Spinal cord (tissue), 9 donors: ENCODE measurements at regions not wholly inside any gene's neighbourhood (a gene's known extent, or its start where the extent isn't known, plus 50 kb on each side); places are given as distances from the start of the nearest gene placed in this dataset.

Experiments used
- DNase-seq, 6 donors: peaks; one replicate each; pipeline versions ENCODE4 v3.0.0 to v3.0.0-alpha.2; 2013 to 2015; ENCODE audit warnings: low spot score in 6 of 6, low read depth in 4 of 6
- H3K27ac ChIP-seq: one replicate; pipeline ENCODE4 v1.5.1; 2013; ENCODE audit warnings: low read depth, low read length, control low read depth
- H3K27me3 ChIP-seq: one replicate; pipeline ENCODE4 v1.6.1; 2013; ENCODE audit warnings: low read length; ENCODE audit not compliant: control insufficient read depth, insufficient read depth
- H3K36me3 ChIP-seq: one replicate; pipeline ENCODE4 v1.6.1; 2013; ENCODE audit warnings: low read length; ENCODE audit not compliant: control insufficient read depth, insufficient read depth
- H3K4me1 ChIP-seq: one replicate; pipeline ENCODE4 v1.6.1; 2013; ENCODE audit warnings: low read length; ENCODE audit not compliant: control insufficient read depth, insufficient read depth
- H3K4me3 ChIP-seq: one replicate; pipeline ENCODE4 v1.5.1; 2013; ENCODE audit warnings: low read depth, low read length, control low read depth
- H3K9me3 ChIP-seq: one replicate; pipeline ENCODE4 v1.6.1; 2013; ENCODE audit warnings: low read length; ENCODE audit not compliant: control insufficient read depth, insufficient read depth
- WGBS: methylation state at CpG from one replicate; pipeline ENCODE4 v1.1.5; 2013; ENCODE audit warnings: missing lambda C conversion rate; ENCODE audit not compliant: insufficient coverage; 5-methylcytosine and 5-hydroxymethylcytosine counted together
- donor health status: healthy.

- Histone ChIP-seq H3K4me3 (no peak overlapping the region), H3K36me3 (no peaks in the 10 kb centered on the region), H3K9me3 (peaks cover 1% of the 10 kb centered on the region), H3K4me1 (peaks cover 13% of the 10 kb centered on the region), H3K27ac (no peak overlapping the region), H3K27me3 (no peaks in the 10 kb centered on the region)
- peak in 1 of 6 donors; percentile 61 for DNase-seq
- WGBS = 47% methylated on average over 15 of the region's 15 CpGs
These were observed 843.0 kb downstream of the TBC1D22A start for GRCh38 chr22:47605441-47605840.

DNA sequence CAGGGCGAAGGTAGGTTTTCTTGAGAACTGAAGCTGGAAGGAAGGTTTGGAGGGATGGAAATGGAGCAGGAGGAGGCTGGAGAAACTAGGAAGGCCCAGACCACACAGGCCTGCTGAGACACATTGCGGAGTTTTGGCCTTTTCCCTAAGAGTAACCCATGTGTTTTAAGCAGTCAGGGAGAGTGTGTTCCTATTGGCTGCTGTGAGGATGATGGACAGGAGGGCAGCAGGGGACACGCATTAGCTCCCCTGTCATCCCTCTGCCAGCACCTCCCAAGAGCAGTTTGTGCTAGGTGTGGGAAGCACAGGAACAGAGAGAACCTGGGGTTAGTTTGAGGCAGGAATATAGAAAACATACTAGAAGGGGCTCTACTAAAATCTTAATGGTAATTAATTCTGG is 842.1 kb downstream of the TBC1D22A start:
- no peak overlapping the region for H3K27ac ChIP-seq
- no peak for DNase-seq
- 97% methylated on average over 2 of the region's 3 CpGs for WGBS
- peaks cover 1% of the 10 kb centered on the region for H3K9me3 ChIP-seq
- no peaks in the 10 kb centered on the region for H3K36me3 ChIP-seq
- H3K4me1 ChIP-seq = peaks cover 17% of the 10 kb centered on the region
- H3K27me3 ChIP-seq = no peaks in the 10 kb centered on the region
- no peak overlapping the region for H3K4me3 ChIP-seq

DNA sequence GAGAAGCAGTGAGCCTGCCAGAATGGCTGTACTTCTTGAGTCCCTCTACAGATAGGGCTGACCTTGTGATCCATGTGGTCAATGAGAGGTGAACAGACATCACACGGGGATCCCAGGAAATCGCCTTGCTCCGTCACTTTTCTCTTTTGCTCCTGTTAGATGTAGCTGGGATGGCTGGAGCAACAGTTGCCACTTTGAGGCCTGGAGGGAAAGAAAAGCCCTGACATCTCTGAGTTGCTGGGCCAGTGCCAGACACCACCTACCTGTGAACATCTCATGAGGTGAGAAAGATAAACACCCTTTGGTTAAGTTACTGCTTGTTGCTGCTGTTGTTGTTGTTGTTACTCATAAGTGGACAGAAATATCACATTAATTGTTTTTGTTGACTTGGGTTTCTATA is 840.3 kb downstream of the TBC1D22A start:
- peaks cover 18% of the 10 kb centered on the region for H3K4me1 ChIP-seq
- no peaks in the 10 kb centered on the region for H3K27me3 ChIP-seq
- peaks cover 1% of the 10 kb centered on the region for H3K9me3 ChIP-seq
- no peak overlapping the region for H3K27ac ChIP-seq
- 90% methylated on average over 2 of the region's 3 CpGs for WGBS
- H3K4me3 ChIP-seq = no peak overlapping the region
- DNase-seq = no peak
- H3K36me3 ChIP-seq = no peaks in the 10 kb centered on the region

GRCh38 chr22:47601666-47602065 is 839.2 kb downstream of the TBC1D22A start:
- no peak overlapping the region for H3K4me3 ChIP-seq
- peaks cover 18% of the 10 kb centered on the region for H3K4me1 ChIP-seq
- H3K27ac ChIP-seq = no peak overlapping the region
- WGBS = 92% methylated on average over 7 of the region's 10 CpGs
- H3K9me3 ChIP-seq = peaks cover 1% of the 10 kb centered on the region
- no peaks in the 10 kb centered on the region for H3K27me3 ChIP-seq
- H3K36me3 ChIP-seq = no peaks in the 10 kb centered on the region
- DNase-seq = no peak

DNA sequence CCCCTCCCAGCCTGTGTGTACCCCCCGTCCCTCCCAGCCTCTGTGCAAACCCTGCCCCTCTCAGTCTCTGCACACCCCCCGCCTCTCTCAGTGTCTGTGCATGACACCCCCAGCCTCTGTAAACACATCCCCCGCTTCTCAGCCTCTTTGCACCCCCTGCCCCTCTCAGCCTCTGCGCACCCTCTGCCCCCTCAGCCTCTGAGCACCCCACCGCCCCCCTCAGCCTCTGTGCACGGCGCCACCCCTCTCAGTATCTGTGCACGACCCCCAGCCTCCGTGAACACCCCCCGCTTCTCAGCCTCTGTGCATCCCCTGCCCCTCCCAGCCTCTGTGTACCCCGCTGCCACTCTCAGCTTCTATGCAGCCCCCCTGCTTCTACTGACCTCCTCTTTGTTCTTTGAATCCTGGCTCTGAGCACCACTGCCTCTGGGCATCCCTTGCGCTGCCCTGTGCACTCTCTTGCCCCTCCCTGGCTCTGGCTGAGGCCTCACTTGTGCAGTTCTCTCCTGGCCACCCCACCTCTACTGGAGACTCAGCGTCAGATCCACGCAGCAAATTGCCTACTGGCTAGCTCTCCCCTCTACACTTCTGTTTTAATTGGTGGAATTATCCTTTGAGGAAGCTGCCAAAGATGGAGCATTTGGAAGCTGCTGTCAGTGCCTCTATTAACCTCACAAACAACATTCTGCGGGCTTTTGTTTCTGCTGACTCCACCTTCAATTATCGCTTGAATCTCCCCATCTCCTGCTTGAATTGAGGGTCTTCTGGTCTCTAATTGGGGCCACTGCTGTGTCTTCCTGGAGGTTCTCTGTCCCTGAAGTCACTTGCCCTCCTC is 838.6 kb downstream of the TBC1D22A start:
- Histone ChIP-seq H3K36me3 (no peaks in the 10 kb centered on the region), H3K4me1 (peaks cover 14% of the 10 kb centered on the region), H3K9me3 (peaks cover 1% of the 10 kb centered on the region), H3K27ac (no peak overlapping the region), H3K27me3 (no peaks in the 10 kb centered on the region), H3K4me3 (no peak overlapping the region)
- DNase-seq = peak in 1 of 6 donors; percentile 41
- 81% methylated on average over 9 of the region's 16 CpGs for WGBS

DNA sequence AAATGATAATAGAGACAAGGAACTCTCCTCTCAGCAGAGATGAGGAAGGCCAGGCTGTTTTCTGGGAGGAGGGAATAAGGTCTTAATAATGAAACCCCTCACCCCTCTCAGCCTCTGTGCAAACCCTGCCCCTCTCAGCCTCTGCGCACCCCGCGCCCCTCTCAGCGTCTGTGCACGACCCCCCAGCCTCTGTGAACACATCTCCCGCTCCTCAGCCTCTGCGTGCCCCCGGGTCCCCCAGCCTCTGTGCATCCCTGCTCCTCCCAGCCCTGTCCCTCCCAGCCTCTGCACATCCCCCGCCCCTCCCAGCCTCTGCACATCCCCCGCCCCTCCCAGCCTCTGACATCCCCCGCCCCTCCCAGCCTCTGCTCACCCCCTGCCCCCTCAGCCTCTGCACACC is 837.8 kb downstream of the TBC1D22A start:
- Histone ChIP-seq H3K27me3 (no peaks in the 10 kb centered on the region), H3K36me3 (no peaks in the 10 kb centered on the region), H3K9me3 (peaks cover 1% of the 10 kb centered on the region), H3K27ac (no peak overlapping the region), H3K4me3 (no peak overlapping the region), H3K4me1 (peaks cover 6% of the 10 kb centered on the region)
- no peak for DNase-seq
- 77% methylated on average over 5 of the region's 11 CpGs for WGBS

DNA sequence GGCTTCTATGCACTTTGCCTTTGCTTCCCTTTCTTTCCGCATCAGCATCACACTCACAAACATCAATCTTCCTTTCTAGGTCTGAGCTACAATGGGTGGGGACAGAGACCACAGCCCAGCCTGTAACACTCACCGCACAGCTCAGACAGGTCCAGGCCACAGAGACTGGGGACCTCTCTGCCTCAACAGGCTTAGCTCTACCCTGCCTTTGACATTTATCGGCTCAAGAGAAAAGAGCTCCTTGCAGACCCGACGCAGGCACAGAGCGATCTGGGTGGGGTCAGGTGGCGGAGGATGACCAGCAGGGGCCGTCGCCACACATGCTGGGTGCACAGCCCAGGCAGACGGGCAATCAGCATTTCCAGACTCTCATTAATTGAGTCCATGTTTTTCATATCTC is 837.3 kb downstream of the TBC1D22A start:
- Histone ChIP-seq H3K4me3 (no peak overlapping the region), H3K36me3 (no peaks in the 10 kb centered on the region), H3K27me3 (no peaks in the 10 kb centered on the region), H3K4me1 (peaks cover 5% of the 10 kb centered on the region), H3K27ac (no peak overlapping the region), H3K9me3 (peaks cover 1% of the 10 kb centered on the region)
- no peak for DNase-seq
- 58% methylated on average over 10 of the region's 10 CpGs for WGBS

DNA sequence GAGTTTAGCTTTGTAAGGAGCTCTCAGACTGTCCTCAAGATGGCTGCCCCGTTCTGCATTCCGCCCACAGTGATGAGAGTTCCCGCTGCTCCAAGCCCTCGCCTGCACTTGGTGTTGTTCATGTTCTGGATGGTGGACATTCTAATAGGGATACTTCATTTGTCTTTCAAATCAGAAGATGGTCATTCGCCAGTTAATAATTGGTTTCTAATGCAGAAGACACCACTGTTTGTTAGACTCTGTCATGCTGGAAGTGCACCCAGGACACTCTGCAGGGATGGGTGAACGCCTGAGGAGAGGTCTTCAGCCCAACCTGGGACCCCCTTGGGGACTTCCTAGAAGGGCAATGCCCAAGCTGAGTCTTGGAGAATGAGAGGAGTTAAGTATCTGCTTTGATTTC is 836.4 kb downstream of the TBC1D22A start:
- Histone ChIP-seq H3K27me3 (no peaks in the 10 kb centered on the region), H3K9me3 (peaks cover 1% of the 10 kb centered on the region), H3K4me3 (no peak overlapping the region), H3K4me1 (peaks cover 5% of the 10 kb centered on the region), H3K27ac (no peak overlapping the region), H3K36me3 (no peaks in the 10 kb centered on the region)
- WGBS = 93% methylated on average over 5 of the region's 6 CpGs
- no peak for DNase-seq

- Histone ChIP-seq H3K27me3 (no peaks in the 10 kb centered on the region), H3K4me1 (peaks cover 5% of the 10 kb centered on the region), H3K9me3 (no peaks in the 10 kb centered on the region), H3K4me3 (no peak overlapping the region), H3K36me3 (no peaks in the 10 kb centered on the region), H3K27ac (no peak overlapping the region)
- 72% methylated on average over 9 of the region's 9 CpGs for WGBS
- DNase-seq = no peak
These were observed 834.6 kb downstream of the TBC1D22A start for GRCh38 chr22:47597041-47597440.

DNA sequence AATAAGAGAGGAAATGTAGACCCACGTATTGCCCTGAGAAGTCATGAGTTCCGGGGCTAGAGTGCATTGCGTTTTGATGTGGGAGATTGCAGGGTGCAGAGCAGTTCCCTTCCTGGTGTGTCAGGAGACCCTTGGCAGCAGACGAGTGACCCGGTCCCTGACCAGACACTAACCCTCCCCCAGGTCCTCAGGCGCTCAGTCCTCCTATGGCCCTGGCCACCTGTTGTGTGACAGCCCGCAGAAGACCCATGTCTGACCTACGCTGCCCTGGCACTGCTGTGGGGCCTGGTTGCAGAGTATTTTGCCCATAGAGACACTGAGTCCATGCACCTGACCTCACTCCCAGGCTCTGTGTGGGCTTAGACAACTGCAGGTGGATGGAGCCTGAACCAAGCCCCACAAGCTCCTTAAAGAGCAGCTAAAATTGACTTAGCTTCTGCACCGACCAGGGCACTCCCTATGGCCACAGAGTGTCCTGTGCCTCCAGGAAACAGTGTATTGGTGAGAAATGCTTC is 833.8 kb downstream of the TBC1D22A start:
- Histone ChIP-seq H3K9me3 (no peaks in the 10 kb centered on the region), H3K27ac (no peak overlapping the region)

More for the DNA sequence above, 833.8 kb downstream of the TBC1D22A start:
- DNase-seq = no peak
- no peak overlapping the region for H3K4me3 ChIP-seq
- WGBS = 100% methylated on average over 7 of the region's 9 CpGs
- no peaks in the 10 kb centered on the region for H3K36me3 ChIP-seq
- no peaks in the 10 kb centered on the region for H3K27me3 ChIP-seq
- peaks cover 5% of the 10 kb centered on the region for H3K4me1 ChIP-seq
